Activated CD4-positive, alpha-beta T cell treated with anti-CD3 and anti-CD28 coated beads for 48 hours (primary cell): ENCODE measurements at regions not wholly inside any gene's neighbourhood (a gene's known extent, or its start where the extent isn't known, plus 50 kb on each side); places are given as distances from the start of the nearest gene placed in this dataset.
"Not testable (repeated sequence)": the region's sequence is repeated elsewhere in the genome, so short reads cannot be mapped to it uniquely, and the experiment has no call there.

Experiments used
- DNase-seq: peaks from one replicate; pipeline ENCODE4 v3.0.0-alpha.2; 2020

DNA sequence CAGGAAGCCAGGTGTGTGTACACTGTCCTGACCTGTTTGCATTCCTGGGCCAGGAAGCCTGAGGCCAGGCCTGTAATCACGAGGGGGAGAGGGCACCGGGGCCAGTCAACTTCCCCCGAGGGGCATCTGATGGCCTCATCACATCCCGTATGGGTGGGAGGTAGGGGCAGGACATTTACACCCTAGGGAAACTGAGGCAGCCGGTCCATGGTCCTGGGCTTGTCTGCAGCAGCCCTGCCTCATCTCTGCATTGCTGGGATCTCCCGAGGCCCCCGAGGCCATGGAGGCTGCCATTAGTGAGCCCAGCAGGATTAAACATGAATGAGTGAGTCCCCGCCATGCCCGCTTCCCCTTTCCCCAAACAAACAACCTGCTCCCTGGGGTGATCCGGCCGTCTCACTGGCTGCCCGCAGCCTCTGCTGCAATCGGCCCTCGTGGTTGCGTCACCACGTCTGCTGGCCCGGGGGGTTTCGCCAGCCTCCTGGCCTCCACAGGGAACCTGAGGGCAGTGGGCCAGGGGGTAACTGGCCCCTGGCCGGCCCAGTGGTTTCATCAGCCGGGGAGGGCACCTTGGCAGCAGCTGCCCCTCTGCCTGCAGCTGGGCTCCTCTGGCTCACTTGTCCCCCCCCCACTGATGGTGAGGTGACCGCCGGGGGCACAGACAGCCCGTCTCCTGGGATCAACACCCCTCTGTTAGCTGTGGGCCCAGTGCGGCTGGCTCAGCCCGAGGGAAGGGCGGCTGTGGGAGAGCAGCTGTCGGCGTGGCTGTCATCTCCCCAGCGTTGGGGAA, 88.3 kb upstream of the GSE1 start:
- DNase-seq: no peak

DNA sequence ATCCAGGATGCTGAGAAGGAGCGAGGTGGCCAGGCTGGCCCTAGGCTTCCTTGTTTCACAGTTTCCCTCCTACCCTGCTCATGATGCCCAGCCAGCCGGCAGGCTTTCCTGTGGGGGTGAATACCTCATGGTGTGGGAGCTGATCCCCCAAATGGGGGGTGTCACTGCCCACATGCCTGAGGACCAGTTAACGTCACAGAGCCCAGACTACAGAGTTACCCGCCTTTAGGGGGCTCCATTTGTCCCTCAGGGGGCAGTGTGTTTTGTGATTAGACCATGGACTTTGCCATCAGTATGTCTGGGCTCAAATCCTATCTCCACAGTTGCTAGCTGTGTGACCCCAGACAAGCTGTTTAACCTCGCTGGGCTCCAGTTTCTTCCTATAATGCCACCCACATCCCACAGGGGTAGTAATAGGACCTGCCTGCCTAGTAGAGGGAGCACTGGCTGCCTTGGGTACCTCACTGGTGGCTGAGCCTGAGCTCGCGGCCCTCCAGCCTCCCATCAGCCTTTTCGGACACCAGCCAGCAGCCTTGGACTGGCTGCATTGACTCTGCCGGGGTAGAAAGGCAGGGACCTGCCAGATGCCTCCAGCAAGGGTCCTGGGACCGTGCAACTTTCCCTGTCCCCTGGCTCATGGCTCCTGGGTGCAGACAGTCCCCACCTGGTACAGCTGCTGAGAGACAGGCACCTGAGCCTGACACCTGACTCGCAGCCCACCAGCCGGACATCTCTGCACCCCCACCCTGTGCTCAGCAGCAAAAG, 87.5 kb upstream of the GSE1 start:
- no peak for DNase-seq

DNA sequence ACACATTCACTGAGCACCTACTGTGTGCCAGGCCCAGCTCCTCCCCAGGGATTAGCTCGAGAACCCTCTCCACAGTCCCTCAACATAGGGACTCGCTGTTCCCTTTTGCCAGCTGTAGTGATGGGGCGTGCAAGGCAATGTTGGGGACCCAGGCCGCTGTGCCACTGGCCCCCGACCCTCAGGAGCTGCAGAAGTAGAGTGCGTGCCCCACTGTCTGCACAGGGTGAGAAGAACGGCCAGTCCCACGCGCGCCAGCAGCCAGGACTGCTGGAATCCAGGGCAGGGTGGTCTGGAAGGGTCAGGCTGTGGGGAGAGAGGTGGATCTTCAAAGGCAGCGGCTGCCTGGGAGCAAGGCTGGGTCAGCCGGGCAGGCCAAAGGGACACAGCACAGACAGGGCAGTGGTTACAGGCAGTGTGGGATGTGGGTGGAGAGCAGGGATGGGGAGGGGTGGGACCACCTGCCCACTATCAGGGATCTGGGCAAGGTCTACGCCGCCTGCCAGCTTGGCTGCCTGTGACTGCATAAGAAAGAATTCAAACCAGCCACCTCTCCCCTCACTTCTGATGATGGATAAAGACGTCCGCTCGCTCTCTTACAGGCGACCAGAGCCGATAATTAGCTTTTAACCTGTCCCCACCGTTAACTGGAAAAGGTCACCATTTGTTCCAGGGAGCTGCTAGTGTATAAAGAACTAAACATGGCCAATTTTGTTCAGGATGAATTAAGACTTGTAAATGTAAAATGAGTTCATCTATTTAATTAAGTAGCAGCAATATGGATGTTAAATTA, 86.7 kb upstream of the GSE1 start:
- no peak for DNase-seq

DNA sequence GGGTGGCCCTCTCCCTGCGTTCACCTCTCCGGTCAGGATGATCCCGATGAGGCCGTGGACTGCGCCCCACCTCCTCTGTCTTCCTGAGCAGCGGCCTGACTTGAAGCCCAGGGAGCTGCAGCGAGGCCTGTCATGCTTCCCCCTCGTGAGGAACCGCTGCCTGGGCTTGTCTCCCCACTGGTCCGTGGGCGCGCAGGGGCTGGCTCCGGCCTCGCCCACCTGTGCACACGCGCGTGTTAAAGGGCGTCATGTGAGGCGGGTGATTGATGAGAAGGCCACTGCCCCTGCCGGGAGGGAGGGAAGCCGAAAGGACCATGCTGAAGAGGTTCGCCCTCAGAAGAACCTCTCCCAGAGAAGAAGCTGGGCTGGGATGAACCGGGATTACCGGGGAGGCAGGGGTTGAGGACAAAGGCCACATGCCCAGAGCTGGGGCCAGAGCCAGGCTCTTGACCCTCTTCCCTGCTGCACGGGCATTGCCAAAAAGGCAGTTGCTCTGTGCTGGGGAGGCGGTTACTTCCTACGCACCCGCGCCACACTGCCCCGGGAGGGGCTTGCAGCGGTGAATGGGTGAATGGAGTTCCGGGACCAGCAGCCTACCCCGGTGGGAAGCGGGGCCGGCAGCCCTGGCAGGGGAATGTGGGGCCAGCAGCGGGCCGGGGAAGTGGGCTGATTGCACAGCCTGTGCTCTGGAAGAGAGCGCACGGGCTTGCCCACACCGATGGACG, 85.9 kb upstream of the GSE1 start:
- no peak for DNase-seq

DNA sequence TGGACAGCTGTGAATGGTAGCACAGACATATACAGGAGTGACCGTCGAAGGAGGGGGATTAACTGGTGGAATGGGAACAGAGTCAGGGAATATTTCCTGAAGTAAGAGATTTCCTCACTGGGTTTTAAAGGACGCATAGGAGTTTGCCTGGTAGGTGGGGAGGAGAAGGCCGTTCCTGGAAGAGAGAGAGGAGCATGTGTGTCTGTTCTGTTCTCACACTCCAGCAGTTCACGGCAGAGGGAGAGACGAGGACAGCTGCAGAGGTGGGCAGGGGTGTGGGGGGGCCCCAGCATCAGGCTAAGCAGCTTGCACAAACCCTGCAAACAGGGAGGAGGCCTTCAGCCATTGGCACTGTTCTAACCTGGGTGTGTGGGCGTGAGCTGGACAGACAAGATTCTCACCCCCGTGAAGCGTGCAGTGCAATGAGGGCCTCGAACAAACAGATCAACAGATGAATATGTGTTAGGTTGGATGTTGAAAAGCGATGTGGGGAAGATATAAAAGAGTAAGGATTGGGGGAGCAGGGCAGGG, 85.3 kb upstream of the GSE1 start:
- no peak for DNase-seq

DNA sequence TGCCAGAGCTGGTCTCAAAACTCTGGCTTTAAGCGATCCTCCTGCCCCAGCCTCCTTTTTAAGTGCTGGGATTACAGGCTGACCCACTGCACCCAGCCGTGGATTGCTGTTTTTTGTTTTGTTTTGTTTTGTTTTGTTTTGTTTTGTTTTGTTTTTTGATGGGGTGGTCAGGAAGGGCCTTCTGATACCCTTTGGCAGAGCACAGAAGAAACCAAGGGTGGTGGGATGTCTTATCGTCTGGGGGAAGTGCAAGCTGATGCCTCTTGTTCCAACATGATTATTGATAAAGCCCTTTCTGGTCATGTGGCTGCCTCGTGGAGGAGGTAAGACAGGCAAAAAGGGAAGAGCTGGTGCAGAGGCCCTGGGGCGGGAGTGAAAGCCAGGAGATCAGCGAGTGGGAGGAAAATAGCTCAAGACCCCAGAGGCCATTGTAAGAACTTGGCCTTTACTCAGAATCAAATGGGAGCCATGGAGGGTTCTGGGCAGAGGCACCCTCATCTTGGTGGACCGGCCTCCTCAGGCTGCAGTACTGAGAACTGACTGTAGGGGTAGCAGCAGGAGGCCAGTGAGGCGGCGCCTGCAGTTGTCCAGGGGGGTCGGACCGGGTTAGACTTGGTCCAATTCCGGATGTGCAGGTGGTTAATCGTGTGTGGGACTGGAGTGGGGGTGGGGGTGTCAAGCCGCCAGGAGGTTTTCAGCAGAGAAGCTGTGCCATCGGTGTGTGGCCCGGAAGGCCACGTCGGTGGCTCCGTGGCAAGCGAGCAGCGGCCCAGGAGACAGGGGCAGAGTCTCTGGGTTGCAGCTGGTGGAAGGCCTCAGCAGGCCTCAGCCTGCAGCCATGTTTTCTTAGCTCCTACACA, 84.4 kb upstream of the GSE1 start:
- peak; percentile 34 for DNase-seq

DNA sequence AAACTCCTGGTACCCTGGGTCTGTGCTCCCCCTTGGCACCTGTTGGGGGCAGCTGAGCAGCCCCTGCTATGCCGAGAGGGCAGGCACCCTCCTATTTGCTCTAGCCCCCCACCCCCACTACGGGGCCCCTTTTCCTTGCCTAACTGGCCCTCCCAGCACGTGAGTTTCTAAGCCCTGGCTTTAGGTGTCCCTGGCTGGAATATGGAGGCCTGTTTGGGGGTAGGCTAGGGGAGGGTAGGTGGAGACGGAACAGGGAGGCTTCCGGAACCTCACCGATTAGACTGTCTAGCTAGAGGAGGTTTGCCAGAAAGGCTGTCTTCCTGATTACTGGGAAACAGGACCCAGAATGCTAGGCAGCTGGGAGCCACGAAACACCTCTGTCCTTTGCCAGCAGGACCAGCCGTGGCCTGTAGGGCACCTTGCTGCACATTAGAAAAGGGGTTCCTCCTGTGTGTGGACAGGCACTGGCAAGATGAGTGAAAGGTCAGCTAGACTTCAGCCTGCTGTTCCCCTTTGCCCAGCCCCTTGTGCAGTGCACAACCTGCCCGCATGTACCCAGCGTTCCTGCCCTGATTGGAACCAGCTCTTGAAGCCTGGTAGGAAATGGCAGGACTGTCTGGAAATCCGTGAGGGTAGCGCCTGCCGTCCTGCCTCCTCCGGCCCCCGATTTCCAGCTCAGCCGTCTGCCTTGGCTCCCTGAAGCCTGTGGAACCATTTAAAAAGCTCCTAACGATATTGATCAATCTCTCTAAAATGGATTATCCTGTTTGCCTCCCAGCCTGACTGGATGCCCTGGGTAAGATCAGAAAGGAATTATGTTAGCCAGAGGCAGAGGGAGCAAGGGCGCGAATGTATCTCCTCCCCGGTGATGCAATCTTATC, 83.4 kb upstream of the GSE1 start:
- no peak for DNase-seq

DNA sequence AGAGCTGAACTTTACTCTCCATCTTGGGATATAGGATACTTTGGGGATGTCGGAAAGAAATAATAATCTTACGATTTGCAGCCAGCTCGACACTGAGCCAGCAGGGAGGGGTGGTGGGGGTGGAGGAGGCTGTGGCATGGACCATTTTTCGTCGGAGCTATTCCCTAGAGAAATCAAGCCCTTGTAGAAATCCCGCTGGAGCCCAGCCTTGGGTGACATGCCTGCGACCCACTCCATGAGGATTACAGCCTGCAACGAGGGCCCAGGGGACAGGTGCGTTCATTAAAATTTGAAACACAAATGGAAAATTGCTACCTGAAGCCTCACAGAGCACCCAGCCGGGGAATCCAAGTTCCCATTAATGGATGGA, 82.8 kb upstream of the GSE1 start:
- no peak for DNase-seq

DNA sequence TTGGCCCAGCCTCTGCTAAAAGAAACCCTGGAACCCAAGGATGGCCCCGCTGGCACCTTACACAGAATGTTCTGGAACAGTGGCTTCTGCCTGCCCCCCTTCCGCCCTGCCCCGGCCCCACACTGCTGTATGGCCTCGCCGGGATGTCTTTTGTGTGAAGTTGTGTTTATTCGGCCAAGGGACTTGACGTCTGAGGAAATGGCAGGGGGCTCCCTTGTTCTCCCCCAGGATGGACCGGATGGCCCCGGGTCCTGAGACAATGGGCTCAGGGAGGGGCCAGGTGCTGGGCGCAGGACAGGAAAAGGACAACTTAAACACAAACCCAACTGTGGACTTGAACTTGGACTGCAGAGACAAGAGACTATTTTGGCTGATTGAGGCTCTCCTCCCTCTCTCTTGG, 81.6 kb upstream of the GSE1 start:
- DNase-seq: no peak

DNA sequence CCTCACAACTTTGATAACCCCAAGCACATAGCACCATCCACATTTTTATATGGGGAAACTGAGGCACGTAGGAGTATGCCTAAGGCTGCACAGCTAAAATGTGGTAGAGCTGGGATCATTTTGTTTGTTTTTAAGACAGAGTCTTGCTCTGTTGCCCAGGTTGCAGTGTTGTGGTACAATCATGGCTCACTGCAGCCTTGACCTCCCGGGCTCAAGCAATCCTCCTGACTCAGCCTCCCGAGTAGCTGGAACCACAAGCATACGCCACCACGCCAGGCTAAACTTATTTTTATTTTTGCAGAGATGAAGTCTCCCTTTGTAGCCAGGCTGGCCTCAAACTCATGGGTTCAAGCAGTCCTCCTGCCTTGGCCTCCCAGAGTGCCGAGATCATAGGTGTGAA, 81.0 kb upstream of the GSE1 start:
- DNase-seq: no peak

DNA sequence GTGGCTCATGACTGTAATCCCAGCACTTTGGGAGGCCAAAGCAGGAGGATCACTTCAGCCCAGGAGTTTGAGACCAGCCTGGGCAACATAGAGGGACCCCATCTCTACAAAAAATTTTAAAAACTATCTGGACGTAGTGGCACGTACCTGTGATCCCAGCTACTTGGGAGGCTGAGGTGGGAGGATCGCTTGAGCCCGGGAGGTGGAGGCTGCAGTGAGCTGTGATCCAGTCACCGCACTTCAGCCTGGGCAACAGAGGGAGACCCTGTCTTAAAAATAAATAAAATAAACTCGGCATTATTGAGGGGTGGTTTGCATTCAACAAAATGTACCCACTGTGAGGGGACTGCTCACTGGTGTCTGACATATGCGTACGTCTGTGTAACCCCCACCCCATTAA, 79.5 kb upstream of the GSE1 start:
- DNase-seq: not testable (repeated sequence)

DNA sequence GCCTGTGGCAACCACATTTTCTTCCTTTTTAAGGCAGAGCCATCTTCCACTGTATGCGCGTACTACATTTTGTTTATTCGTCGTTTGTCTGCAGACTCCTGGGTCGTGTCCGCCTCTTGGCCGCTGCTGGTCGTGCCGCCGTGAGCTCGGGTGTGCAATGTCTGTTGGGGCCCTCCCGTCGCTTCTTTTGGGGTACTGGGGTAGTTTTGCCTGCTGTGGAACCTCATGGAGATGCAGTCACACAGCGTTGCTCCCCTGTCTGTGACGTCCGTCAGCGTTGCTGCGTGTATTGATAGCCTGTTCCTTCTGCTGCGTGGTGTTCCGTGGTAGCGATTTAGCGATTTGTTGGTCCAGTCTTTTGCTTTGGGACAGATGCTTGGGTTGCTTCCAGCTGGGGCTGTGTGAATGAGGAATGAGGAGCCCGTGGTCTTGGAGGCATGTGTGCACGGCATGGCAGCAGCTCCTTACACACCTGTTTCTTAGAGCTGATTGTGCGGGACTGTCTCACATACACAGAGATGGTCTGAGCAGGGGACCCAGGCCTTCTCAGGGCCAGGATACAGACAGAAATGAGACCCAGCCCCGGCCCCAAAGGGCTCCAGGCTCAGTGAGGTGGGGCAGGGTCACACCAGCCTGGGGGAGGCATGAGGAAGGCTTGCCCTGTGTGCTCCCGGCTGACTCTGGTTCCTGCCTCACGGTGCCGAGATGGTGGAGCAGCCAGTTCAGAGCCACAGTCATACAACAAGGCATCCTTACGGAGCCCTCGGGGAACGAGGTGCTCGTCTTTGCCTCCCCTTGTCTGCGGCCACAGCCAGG, 78.4 kb upstream of the GSE1 start:
- DNase-seq: no peak

DNA sequence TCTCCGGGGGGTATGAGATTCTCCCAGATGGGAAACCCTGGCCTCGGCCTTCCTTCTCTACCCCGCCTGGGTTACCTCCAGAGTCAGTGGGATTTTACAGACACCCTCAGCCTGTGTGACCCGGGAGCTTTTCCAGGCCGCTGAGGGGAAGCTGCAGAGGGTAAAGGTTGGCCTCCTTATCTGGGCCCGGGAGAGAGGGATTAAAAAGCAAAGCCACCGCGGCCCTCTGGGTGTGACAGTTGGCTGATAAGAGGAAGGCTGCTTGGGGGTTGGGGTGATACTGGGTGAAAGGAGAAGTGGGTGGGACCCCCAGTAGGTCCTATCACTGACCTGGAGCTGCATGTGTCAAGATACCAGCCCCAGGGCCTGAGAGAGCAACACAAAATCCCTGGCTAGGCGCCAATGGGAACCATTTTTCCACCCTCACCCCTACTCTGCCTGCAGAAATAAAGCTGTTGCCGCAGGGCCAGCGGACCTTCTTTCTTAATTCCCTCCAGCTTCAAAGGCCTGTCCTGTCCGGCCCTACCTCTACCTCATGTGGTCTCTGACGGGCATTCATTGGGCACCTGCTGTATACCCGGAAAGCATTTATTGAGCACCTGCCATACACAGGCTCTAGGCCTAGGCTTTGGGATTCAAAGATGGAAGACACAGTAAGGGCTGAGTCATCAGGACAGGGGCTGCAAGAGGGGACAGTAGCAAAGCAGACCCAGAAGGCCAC, 77.6 kb upstream of the GSE1 start:
- DNase-seq: no peak

DNA sequence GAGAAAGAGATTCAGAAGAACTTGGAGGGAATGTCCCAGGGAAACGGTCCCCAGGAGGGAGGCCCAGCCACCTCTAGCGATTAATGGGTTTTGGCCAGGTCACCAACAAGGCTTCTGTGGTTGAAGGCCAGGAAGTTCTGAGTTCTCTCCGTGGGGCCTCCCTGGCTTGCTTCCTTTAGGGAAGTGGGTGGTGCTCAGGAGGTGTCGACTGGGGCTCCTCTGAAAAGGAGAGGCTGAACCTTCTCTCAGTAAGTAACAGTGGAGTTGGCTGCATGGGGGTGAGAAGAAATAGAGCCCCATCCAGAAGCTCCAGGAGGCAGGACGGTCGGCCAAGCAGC, 77.1 kb upstream of the GSE1 start:
- DNase-seq: no peak

DNA sequence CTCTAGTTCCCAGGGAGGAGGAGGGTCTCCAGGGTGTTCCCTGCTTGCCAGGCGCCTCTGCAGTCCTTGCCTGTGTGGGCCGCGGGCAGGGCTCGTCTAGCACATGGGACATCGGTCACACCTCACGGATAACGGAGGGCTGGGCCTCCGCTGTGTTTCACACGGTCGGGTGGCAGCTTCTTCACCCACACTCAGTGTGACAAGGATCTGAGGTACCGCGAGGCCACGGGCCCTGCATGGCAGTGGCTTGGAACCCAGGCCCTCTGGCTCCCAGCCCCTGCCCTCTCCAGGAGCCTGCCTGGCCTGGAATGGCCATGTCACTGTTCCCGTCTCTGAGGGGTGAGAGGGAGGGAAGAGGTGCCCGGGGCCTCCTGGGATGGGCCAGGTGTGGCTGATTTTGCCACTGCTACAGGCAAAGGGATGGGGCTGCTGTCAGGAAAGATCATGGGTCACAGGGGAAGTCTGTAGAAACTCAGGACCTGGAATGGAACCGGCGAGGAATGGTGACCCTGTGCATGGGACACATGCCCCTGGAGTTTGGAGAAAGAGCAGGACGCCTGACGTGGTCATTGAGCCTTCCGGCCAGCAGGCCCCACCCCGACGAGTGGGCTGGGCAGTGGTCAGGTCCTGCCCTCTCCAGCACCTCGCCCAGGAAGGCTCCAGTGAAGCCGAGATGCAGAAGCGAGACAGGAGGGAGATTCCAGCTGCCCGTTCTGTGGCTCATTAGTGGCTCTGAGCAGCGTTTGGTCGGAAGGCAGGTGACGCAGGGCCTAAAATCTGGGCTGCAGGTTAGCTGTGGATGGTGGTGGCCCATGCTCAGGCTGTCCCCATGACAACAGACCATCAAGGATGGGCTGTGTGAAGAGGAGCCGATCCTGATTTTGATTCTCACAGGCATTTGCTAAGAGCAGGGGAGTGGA, 76.5 kb upstream of the GSE1 start:
- no peak for DNase-seq

DNA sequence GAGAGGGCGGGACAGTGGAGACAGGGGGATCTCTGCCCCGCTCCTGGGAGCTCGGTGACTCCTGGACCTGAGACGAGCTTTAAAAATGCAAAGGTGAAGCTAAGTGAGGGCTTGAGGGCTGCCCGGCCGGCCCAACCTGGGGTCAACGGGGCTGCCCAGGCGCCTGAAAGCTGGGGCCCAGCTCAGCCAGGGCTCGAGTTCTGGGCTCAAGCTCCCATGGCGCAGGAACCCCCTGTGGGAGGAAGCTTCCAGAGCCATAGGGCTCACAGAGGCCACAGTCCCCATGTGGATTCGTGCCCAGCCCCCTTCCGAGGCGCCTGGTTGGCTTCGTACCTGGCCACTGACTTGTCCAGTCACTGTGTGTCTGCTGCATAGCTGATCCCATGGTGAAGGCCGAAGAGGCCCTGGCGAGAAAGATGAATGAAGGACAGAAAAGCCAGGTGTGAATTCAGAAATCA, 75.8 kb upstream of the GSE1 start:
- DNase-seq: no peak

DNA sequence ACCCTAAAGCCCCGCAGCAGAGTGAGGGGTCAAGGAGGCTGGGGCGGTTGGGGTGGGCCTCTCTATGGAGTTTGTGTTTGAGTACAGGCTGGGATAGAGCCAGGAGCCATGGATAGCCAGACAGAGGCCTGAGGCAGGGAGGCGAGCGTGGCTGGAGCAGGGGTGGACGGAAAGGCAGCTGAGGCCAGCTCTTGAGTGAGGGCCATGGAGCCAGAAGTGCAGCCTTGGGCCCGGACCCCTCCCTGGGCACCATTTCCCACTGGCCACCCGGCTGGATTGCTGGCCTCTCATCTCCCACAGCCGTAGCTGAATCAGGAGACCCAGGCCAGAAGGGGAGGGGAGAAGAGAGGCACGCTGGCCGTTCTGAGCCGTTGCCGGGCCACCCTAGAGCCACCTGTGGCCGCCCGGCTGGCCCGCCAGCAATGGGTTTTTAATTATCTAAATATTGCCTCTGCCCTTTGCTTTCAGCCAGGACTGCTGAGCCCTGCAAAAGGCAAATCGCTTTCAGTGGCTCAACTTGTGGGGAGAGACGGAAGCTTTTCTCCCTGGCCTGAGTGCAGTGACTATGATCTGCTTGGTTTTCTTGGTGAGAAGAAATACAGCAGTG, 75.2 kb upstream of the GSE1 start:
- DNase-seq: no peak

DNA sequence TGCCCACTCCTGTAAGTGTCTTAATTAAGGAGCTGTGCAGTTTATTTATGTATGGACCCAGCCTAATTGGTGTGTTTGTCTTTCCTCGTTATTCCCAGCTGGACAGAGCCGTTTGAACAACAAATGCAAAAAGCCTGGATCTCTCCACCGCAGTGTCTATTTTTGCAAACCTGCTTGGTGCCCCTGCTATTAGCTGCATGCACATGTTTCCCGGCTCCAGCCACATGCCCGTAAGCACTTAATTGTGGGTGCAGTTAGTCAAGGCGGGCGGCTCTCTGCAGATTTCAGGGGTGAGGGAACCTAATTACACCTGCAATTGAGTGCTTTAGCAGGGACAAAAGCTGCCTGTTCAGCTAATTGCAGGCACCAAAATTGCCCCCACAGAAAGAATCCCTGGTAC, 74.0 kb upstream of the GSE1 start:
- no peak for DNase-seq
